DMS 273 (cell line): ENCODE measurements at regions not wholly inside any gene's neighbourhood (a gene's known extent, or its start where the extent isn't known, plus 50 kb on each side); places are given as distances from the start of the nearest gene placed in this dataset.

Experiments used
- DNase-seq: peaks from one replicate; lab custom pipeline; 2025; ENCODE audit not compliant: unreplicated experiment; lab: John Stamatoyannopoulos, UW

- DNase-seq: no peak
Measured at GRCh38 chr15:97143592-97144376, 813.3 kb downstream of the NR2F2 start.

GRCh38 chr15:97144377-97144711, 813.8 kb downstream of the NR2F2 start:
- DNase-seq: no peak

- DNase-seq: no peak
Measured at GRCh38 chr15:97146929-97147870, 813.3 kb upstream of the ARRDC4 start.

GRCh38 chr15:97153356-97153965, 807.0 kb upstream of the ARRDC4 start:
- no peak for DNase-seq

- DNase-seq: no peak
Measured at GRCh38 chr15:97156739-97157265, 803.7 kb upstream of the ARRDC4 start.

GRCh38 chr15:97162805-97163495, 797.6 kb upstream of the ARRDC4 start:
- no peak for DNase-seq

GRCh38 chr15:97165205-97165604, 795.3 kb upstream of the ARRDC4 start:
- DNase-seq: no peak

GRCh38 chr15:97168704-97169475, 791.6 kb upstream of the ARRDC4 start:
- no peak for DNase-seq

- DNase-seq: no peak
Measured at GRCh38 chr15:97171556-97171955, 788.9 kb upstream of the ARRDC4 start.

- no peak for DNase-seq
Measured at GRCh38 chr15:97174886-97175540, 785.5 kb upstream of the ARRDC4 start.

- no peak for DNase-seq
Measured at GRCh38 chr15:97177151-97177577, 783.3 kb upstream of the ARRDC4 start.

- DNase-seq: no peak
Measured at GRCh38 chr15:97182581-97182980, 777.9 kb upstream of the ARRDC4 start.

GRCh38 chr15:97189162-97189780, 771.2 kb upstream of the ARRDC4 start:
- no peak for DNase-seq

GRCh38 chr15:97194750-97195149, 765.8 kb upstream of the ARRDC4 start:
- DNase-seq: no peak

- no peak for DNase-seq
Measured at GRCh38 chr15:97196048-97197014, 764.2 kb upstream of the ARRDC4 start.

- no peak for DNase-seq
Measured at GRCh38 chr15:97199393-97200051, 761.0 kb upstream of the ARRDC4 start.

- DNase-seq: no peak
Measured at GRCh38 chr15:97200161-97200560, 760.3 kb upstream of the ARRDC4 start.
